ENCODE measurements at regions not wholly inside any gene's neighbourhood (a gene's known extent, or its start where the extent isn't known, plus 50 kb on each side); places are given as distances from the start of the nearest gene placed in this dataset.

- no peak overlapping the region for H3K27ac ChIP-seq
- no peak overlapping the region for H3K4me3 ChIP-seq
- H3K9me3 ChIP-seq (replicated peaks in 1 of 11) = no peaks in the 10 kb centered on the region; a peak in 1 of 22 replicates
- no peak overlapping the region for H3K9ac ChIP-seq
- no peaks in the 10 kb centered on the region for H3K36me3 ChIP-seq
- H3K27me3 ChIP-seq = no peaks in the 10 kb centered on the region
- H3K4me1 ChIP-seq = no peaks in the 10 kb centered on the region
- H4K20me1 ChIP-seq = no peaks in the 10 kb centered on the region
- H3K4me2 ChIP-seq = no peak overlapping the region
- no peak for TF ChIP-seq Cebpa-rat (IDR thresholded peaks at IDR 0.05)
These were observed 272.0 kb upstream of the GCFC2 start for GRCh38 chr2:75982719-75983118.

- TF ChIP-seq Cebpa-rat (IDR thresholded peaks at IDR 0.05) = no peak
- Histone ChIP-seq H3K27me3 (no peaks in the 10 kb centered on the region), H3K4me2 (no peak overlapping the region), H4K20me1 (no peaks in the 10 kb centered on the region), H3K4me1 (no peaks in the 10 kb centered on the region), H3K4me3 (no peak overlapping the region), H3K36me3 (no peaks in the 10 kb centered on the region), H3K9me3 (replicated peaks in 1 of 11) (no peaks in the 10 kb centered on the region; a peak in 1 of 22 replicates), H3K27ac (no peak overlapping the region), H3K9ac (no peak overlapping the region)
These were observed 253.9 kb upstream of the GCFC2 start for GRCh38 chr2:75964646-75965045.

- no peak for TF ChIP-seq Cebpa-rat (IDR thresholded peaks at IDR 0.05)
- Histone ChIP-seq H3K4me3 (no peak overlapping the region), H3K4me1 (no peaks in the 10 kb centered on the region), H4K20me1 (no peaks in the 10 kb centered on the region), H3K9me3 (replicated peaks in 1 of 11) (peaks cover 0 to 6% (median 0%) of the 10 kb centered on the region in 11 experiments; a peak in 1 of 22 replicates), H3K27me3 (no peaks in the 10 kb centered on the region), H3K9ac (no peak overlapping the region), H3K27ac (no peak overlapping the region), H3K4me2 (no peak overlapping the region), H3K36me3 (no peaks in the 10 kb centered on the region)
These were observed 249.8 kb upstream of the GCFC2 start for GRCh38 chr2:75960472-75961009.

- no peaks in the 10 kb centered on the region for H4K20me1 ChIP-seq
- H3K27me3 ChIP-seq = no peaks in the 10 kb centered on the region
- H3K9me3 ChIP-seq (replicated peaks in 1 of 11) = peaks cover 0 to 6% (median 0%) of the 10 kb centered on the region in 11 experiments; a peak in 1 of 22 replicates
- H3K4me2 ChIP-seq = no peak overlapping the region
- no peak overlapping the region for H3K4me3 ChIP-seq
- no peak overlapping the region for H3K27ac ChIP-seq
- no peak for TF ChIP-seq Cebpa-rat (IDR thresholded peaks at IDR 0.05)
- H3K36me3 ChIP-seq = no peaks in the 10 kb centered on the region
- no peaks in the 10 kb centered on the region for H3K4me1 ChIP-seq
- H3K9ac ChIP-seq = no peak overlapping the region
These were observed 249.2 kb upstream of the GCFC2 start for GRCh38 chr2:75959724-75960471.

- TF ChIP-seq Cebpa-rat (IDR thresholded peaks at IDR 0.05) = no peak
- H3K4me3 ChIP-seq = no peak overlapping the region
- H3K4me2 ChIP-seq = no peak overlapping the region
- no peaks in the 10 kb centered on the region for H3K36me3 ChIP-seq
- peaks cover 0 to 6% (median 0%) of the 10 kb centered on the region in 11 experiments; a peak in 1 of 22 replicates for H3K9me3 ChIP-seq (replicated peaks in 1 of 11)
- peaks cover 0 to 1% (median 0%) of the 10 kb centered on the region in 10 experiments; a peak in 1 of 20 replicates for H3K4me1 ChIP-seq
- H3K27me3 ChIP-seq = no peaks in the 10 kb centered on the region
- H3K9ac ChIP-seq = no peak overlapping the region
- no peak overlapping the region for H3K27ac ChIP-seq
- no peaks in the 10 kb centered on the region for H4K20me1 ChIP-seq
These were observed 244.0 kb upstream of the GCFC2 start for GRCh38 chr2:75954761-75955160.

GRCh38 chr2:75952173-75952572 lies 241.5 kb upstream of the GCFC2 start:
- no peaks in the 10 kb centered on the region for H3K9me3 ChIP-seq (replicated peaks in 1 of 11)
- H3K27ac ChIP-seq = no peak overlapping the region
- peaks cover 0 to 8% (median 0%) of the 10 kb centered on the region in 10 experiments; a peak in 4 of 20 replicates for H3K4me1 ChIP-seq
- TF ChIP-seq Cebpa-rat (IDR thresholded peaks at IDR 0.05) = no peak
- H3K9ac ChIP-seq = no peak overlapping the region
- H3K4me3 ChIP-seq = no peak overlapping the region
- H3K4me2 ChIP-seq = no peak overlapping the region
- H4K20me1 ChIP-seq = no peaks in the 10 kb centered on the region
- H3K36me3 ChIP-seq = no peaks in the 10 kb centered on the region
- H3K27me3 ChIP-seq = no peaks in the 10 kb centered on the region

- Histone ChIP-seq H3K4me2 (peak overlapping the region in 2 of 11 experiments; percentile 23 to 38; a peak in 2 of 22 replicates), H3K36me3 (no peaks in the 10 kb centered on the region), H3K9me3 (replicated peaks in 1 of 11) (no peaks in the 10 kb centered on the region), H3K4me1 (peaks cover 0 to 21% (median 2%) of the 10 kb centered on the region in 10 experiments; a peak in 6 of 20 replicates), H3K9ac (no peak overlapping the region), H3K27ac (no peak overlapping the region), H3K4me3 (no peak overlapping the region), H4K20me1 (no peaks in the 10 kb centered on the region; a peak in 1 of 22 replicates), H3K27me3 (no peaks in the 10 kb centered on the region)
- no peak for TF ChIP-seq Cebpa-rat (IDR thresholded peaks at IDR 0.05)
These were observed 238.8 kb upstream of the GCFC2 start for GRCh38 chr2:75949385-75950030.

- Histone ChIP-seq H3K36me3 (no peaks in the 10 kb centered on the region), H3K9ac (no peak overlapping the region), H3K4me2 (no peak overlapping the region), H3K4me3 (no peak overlapping the region), H3K4me1 (no peaks in the 10 kb centered on the region), H3K27ac (no peak overlapping the region), H3K27me3 (no peaks in the 10 kb centered on the region), H4K20me1 (no peaks in the 10 kb centered on the region), H3K9me3 (replicated peaks in 1 of 11) (peaks cover 4 to 21% (median 12%) of the 10 kb centered on the region in 11 experiments)
- TF ChIP-seq Cebpa-rat (IDR thresholded peaks at IDR 0.05) = no peak
These were observed 225.6 kb upstream of the GCFC2 start for GRCh38 chr2:75936311-75936710.

GRCh38 chr2:75932996-75933395 lies 222.3 kb upstream of the GCFC2 start:
- Histone ChIP-seq H3K27me3 (no peaks in the 10 kb centered on the region), H3K4me1 (no peaks in the 10 kb centered on the region)

More at GRCh38 chr2:75932996-75933395, 222.3 kb upstream of the GCFC2 start:
- peaks cover 0 to 2% (median 0%) of the 10 kb centered on the region in 11 experiments; a peak in 1 of 22 replicates for H3K9me3 ChIP-seq (replicated peaks in 1 of 11)
- H3K36me3 ChIP-seq = no peaks in the 10 kb centered on the region
- no peak overlapping the region for H3K27ac ChIP-seq
- TF ChIP-seq Cebpa-rat (IDR thresholded peaks at IDR 0.05) = no peak
- H3K9ac ChIP-seq = no peak overlapping the region
- no peaks in the 10 kb centered on the region for H4K20me1 ChIP-seq
- no peak overlapping the region for H3K4me2 ChIP-seq
- no peak overlapping the region for H3K4me3 ChIP-seq
